Panc1 (cell line): ENCODE measurements at regions not wholly inside any gene's neighbourhood (a gene's known extent, or its start where the extent isn't known, plus 50 kb on each side); places are given as distances from the start of the nearest gene placed in this dataset.

Experiments
- ATAC-seq: fragments of 200-7000 bp; cut with Tn5 transposase; 2 replicates; pipeline ENCODE4 v1.9.1; 2020; ENCODE audit warnings: mild to moderate bottlenecking, moderate library complexity
- BruUV-seq: library from RNA; stranded (reverse); fragments of 400-500 nt; replicated peaks from 2 replicates; lab custom pipeline; 2021; lab: Mats Ljungman, UMichigan
- CTCF ChIA-PET: fragments of 300-600 bp; sonication (Branson Sonifier 250); formaldehyde crosslinking; loops from one replicate; lab custom pipeline; 2022; ENCODE audit warnings: antibody characterized with exemption; lab: Charles Lee
- POLR2A ChIA-PET: fragments of 300-600 bp; sonication (Branson Sonifier 250); formaldehyde crosslinking; loops from one replicate; lab custom pipeline; 2022; ENCODE audit warnings: antibody characterized with exemption; lab: Charles Lee
- DNase-seq: peaks from one replicate; pipeline ENCODE4 v3.0.0-alpha.2; 2010; ENCODE audit warnings: low read depth, low spot score
- H3K27ac ChIP-seq: 2 replicates; pipeline ENCODE4 v1.5.1; 2011; ENCODE audit warnings: mild to moderate bottlenecking, low read length, inconsistent platforms
- H3K27me3 ChIP-seq: fragments of 200-500 bp; sonication (Bioruptor generic); 2 replicates; pipeline ENCODE4 v1.6.0; 2014; ENCODE audit warnings: low read length, inconsistent platforms; ENCODE audit not compliant: control insufficient read depth, insufficient read depth
- H3K36me3 ChIP-seq: fragments of 200-500 bp; sonication (Bioruptor generic); 2 replicates; pipeline ENCODE4 v1.5.1; 2014; ENCODE audit warnings: inconsistent platforms, mild to moderate bottlenecking, low read length, moderate library complexity; ENCODE audit not compliant: control insufficient read depth, insufficient read depth
- H3K4me1 ChIP-seq: 2 replicates; pipeline ENCODE4 v1.5.1; 2011; ENCODE audit warnings: inconsistent platforms, mild to moderate bottlenecking, low read length, moderate library complexity; ENCODE audit not compliant: control insufficient read depth, insufficient read depth
- H3K4me3 ChIP-seq, 2 experiments: 2 replicates each; pipeline ENCODE4 v1.5.1; 2011 to 2012; ENCODE audit warnings: low read depth in 2 of 2, low read length in 2 of 2, mild to moderate bottlenecking in 2 of 2, inconsistent platforms in 1 of 2, moderate library complexity in 1 of 2
- H3K9me3 ChIP-seq: fragments of 200-500 bp; sonication (Bioruptor generic); 2 replicates; pipeline ENCODE4 v1.5.1; 2014; ENCODE audit warnings: low read depth, mild to moderate bottlenecking, inconsistent platforms, low read length, moderate library complexity; ENCODE audit not compliant: control insufficient read depth, insufficient read depth
- CTCF ChIP-seq: fragments of 450-650 bp; IDR thresholded peaks from 2 replicates; pipeline ENCODE4 v1.5.1; 2017; ENCODE audit warnings: mild to moderate bottlenecking
- POLR2AphosphoS5 ChIP-seq: IDR thresholded peaks from 2 replicates; pipeline ENCODE4 v1.6.1; 2012; ENCODE audit warnings: mild to moderate bottlenecking, low read depth, low read length, moderate library complexity
- REST ChIP-seq, 2 experiments: IDR thresholded peaks; 2 replicates each; pipeline ENCODE4 v1.6.1; 2011 to 2012; ENCODE audit warnings: low read depth in 2 of 2, control low read depth in 1 of 2, low read length in 1 of 2, mild to moderate bottlenecking in 1 of 2, moderate library complexity in 1 of 2; ENCODE audit not compliant: insufficient read depth in 1 of 2
- SIN3A ChIP-seq: IDR thresholded peaks from 2 replicates; pipeline ENCODE4 v1.6.1; 2012; ENCODE audit warnings: low read depth, mild to moderate bottlenecking, low read length, moderate library complexity, borderline replicate concordance; ENCODE audit not compliant: insufficient read depth
- TCF7L2 ChIP-seq: IDR thresholded peaks from 2 replicates; pipeline ENCODE4 v1.6.1; 2011; ENCODE audit warnings: mild to moderate bottlenecking, low read depth, low read length, inconsistent platforms
- in situ Hi-C: cut with HindIII; loops from 2 replicates; pipeline ENCODE4 v1.10.0; 2016; ENCODE audit warnings: low sequenced_read_pairs, low pct_unique_long_range_greater_than_20kb
- intact Hi-C: fragments of 100-400 bp; cut with micrococcal nuclease; formaldehyde crosslinking; loops from one replicate; pipeline ENCODE4 v1.10.0; 2022; ENCODE audit not compliant: unreplicated experiment

GRCh38 chr13:99653526-99653925 is 152.3 kb downstream of the TM9SF2 start:
- in situ Hi-C loops: no loop called here
- POLR2A ChIA-PET: no interaction called here

GRCh38 chr13:99652901-99653300 is 151.6 kb downstream of the TM9SF2 start:
- CTCF ChIA-PET: no interaction called here
- DNase-seq: no peak
- Histone ChIP-seq H3K36me3 (no peaks in the 10 kb centered on the region), H3K9me3 (no peaks in the 10 kb centered on the region), H3K4me3 (no peak overlapping the region), H3K27me3 (no peaks in the 10 kb centered on the region), H3K4me1 (peaks cover 12% of the 10 kb centered on the region), H3K27ac (no peak overlapping the region)
- POLR2A ChIA-PET: no interaction called here
- no peak for TF ChIP-seq REST (IDR thresholded peaks at IDR 0.05; ENCODE audit: insufficient read depth in 1 of 2, low read depth in 2 of 2, low read length in 1 of 2)
- TF ChIP-seq TCF7L2: no peak
- TF ChIP-seq POLR2AphosphoS5: no peak
- TF ChIP-seq CTCF: no peak
- TF ChIP-seq SIN3A: no peak
- in situ Hi-C loops (no loop called here), intact Hi-C loops (loop anchor here (10.0 kb wide), 3 partner anchors 252 to 862 kb away; no protein-coding TSS in a partner anchor)
- BruUV-seq: no TSS peak
- ATAC-seq: no peak

More at GRCh38 chr13:99653526-99653925, 152.3 kb downstream of the TM9SF2 start:
- no peaks in the 10 kb centered on the region for H3K27me3 ChIP-seq
- CTCF ChIA-PET: no interaction called here
- no peaks in the 10 kb centered on the region for H3K36me3 ChIP-seq
- no peak overlapping the region for H3K27ac ChIP-seq
- ATAC-seq (no peak), DNase-seq (no peak)
- H3K4me1 ChIP-seq: peaks cover 12% of the 10 kb centered on the region
- H3K4me3 ChIP-seq: no peak overlapping the region
- H3K9me3 ChIP-seq: no peaks in the 10 kb centered on the region
- no peak for TF ChIP-seq POLR2AphosphoS5
- no peak for TF ChIP-seq REST (IDR thresholded peaks at IDR 0.05; ENCODE audit: insufficient read depth in 1 of 2, low read depth in 2 of 2, low read length in 1 of 2)
- no peak for TF ChIP-seq TCF7L2
- no peak for TF ChIP-seq CTCF
- TF ChIP-seq SIN3A: no peak
- intact Hi-C loops: loop anchor here (10.0 kb wide), 3 partner anchors 251 to 861 kb away; no protein-coding TSS in a partner anchor
- BruUV-seq: no TSS peak
